ENCODE measurements at regions not wholly inside any gene's neighbourhood (a gene's known extent, or its start where the extent isn't known, plus 50 kb on each side); places are given as distances from the start of the nearest gene placed in this dataset.

DNA sequence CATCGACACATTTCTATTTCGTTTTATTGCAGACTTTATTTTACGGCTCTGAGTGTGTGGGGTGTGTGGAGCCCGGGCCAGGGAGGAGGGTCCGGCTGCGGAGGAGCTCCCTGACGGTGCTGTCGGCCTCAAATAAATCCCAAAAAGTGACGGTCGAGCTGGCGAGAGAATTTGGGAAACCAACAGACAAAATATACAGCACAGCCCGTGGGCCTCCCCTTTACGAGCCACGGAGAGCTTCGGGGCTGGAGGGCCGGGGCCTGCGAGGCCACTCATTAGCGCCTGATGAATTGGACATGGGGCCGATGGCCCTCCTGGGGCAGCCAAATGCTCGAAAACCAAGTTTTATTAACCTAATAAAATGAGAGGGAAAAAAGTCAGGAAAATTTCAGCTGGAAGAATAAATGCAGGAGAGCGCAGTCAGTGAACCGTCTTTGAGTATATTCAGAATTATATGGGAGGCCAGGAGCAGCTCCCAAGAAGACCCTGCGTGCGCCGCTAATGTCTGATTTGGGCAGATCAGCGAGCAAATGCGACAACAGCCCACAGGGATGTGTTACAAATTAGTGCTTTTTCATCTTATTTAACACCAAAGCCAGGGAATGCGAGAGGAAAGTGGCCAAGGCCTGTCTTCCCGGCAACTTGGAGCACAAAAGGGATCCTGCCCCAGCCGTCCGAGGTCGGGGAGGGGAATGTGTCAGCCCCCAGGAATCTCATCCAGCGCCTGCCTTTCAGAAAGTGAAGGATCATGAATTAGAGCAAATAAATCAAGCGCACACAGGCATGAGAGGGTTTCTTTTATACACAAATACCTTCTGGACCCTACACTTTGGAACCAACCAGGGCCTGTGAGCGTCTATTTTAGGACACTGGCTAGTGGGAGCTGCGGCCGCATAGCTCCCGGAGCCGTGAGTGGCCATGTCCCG, 249.1 kb downstream of the C16orf95 start:
- no peak for DNase-seq (ENCODE audit: low read depth)

DNA sequence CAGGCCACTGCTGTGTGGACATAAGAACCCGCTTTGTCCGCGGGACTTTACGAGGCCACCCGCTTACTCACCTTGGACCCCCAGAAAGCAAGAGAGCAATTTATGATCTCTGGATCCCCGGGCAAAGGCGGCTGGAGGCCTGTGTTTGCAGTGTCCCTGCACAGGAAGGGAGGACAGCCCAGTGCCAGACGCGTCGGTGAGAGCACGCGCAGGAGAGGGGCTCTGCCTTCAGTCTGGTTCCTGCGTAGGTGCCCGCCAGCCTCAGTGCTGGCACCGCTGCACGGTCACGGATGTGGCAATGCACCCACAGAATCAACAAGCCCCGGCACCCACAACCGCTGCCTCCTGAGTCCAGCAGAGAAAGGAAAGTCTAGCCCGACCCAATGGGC, 248.4 kb downstream of the C16orf95 start:
- no peak for DNase-seq (ENCODE audit: low read depth)

DNA sequence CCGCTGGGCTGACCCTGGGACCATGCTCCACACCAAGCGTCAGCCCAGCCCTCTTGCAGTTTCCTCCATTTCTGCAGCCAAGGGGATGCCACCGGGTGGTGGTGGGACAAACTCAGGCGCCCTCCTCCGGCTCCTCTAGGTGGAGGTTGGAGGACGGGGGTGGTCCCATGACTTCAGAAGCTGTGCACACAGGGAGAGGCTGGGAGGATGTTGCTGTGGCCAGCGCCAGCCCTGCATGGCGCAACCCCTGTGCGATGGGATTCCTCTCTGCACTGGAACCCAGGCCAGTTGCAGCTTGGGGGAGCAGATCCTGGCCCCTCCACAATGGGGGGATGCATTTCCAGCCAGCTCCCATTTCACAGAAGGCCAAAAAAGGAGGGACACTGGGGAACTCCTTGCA, 246.5 kb downstream of the C16orf95 start:
- DNase-seq (ENCODE audit: low read depth): no peak

DNA sequence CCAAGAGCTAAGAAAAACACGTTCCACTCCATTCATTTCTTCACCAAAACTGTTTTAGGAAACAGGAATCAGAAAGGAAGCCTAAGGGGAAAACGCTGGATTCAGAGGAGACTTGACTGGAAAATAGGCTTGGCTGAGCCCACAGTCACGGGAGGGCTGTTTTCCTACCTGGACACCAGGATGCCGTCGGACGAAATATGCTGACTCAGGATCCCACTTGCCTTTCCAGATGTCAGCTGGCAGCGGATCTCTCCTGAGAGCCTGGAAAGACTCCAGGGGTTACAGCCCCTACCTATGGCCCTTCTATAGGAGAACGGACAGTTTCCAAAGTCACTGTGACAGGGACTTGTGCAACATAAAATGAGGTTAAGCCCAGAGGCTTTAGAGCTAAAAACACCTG, 245.1 kb downstream of the C16orf95 start:
- no peak for DNase-seq (ENCODE audit: low read depth)

DNA sequence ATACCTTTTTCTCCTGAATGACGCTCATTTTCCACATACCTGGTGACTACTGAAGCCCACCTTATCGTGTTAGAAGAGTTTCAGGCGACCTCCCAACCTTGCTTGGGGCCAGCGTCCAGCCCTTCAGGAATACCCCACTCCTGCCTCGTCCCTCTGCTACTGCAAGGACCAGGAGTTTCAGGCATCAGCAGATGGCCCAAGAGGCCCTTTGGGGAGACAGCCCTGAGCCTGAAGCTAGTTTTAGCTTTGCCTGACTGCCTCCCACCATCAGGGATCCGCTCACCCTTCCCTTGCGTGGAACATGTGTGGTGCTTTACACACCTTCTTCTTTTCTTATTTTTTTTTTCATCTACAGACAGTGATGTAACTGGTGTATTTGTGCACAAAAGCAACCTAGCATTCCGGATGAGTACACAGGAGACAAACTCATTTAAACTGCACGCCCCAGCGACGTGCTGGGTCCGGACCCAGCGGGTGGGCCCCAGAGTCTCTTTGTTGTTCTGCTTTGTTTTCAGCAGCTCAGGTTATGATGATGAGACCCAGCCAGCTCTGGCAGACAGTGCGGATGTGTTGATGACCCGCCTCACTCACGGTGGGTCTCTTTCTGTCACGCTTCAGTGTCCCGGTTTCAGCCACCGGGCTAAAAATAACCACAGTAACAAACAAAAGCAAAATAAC, 242.4 kb downstream of the C16orf95 start:
- no peak for DNase-seq (ENCODE audit: low read depth)

DNA sequence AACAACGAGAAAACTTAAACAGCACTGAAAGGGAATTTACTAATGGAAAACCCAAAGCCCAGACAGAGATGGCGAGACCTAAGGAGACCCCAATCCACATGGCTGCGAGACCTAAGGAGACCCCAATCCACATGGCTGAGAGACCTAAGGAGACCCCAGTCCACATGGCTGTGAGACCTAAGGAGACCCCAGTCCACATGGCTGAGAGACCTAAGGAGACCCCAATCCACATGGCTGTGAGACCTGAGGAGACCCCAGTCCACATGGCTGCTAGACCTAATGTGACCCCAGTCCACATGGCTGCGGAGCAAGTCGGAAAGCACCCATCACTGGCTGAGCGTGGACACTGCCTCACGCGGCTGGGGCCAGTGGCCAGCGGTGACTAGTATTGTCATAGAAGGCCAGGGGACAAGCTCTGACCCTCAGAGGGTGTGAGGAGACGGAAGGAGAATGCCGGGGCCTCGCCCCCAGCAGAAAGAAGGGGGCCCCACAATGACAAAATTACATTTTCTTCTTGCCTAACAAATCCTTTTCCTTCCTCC, 241.8 kb downstream of the C16orf95 start:
- DNase-seq (ENCODE audit: low read depth): no peak

DNA sequence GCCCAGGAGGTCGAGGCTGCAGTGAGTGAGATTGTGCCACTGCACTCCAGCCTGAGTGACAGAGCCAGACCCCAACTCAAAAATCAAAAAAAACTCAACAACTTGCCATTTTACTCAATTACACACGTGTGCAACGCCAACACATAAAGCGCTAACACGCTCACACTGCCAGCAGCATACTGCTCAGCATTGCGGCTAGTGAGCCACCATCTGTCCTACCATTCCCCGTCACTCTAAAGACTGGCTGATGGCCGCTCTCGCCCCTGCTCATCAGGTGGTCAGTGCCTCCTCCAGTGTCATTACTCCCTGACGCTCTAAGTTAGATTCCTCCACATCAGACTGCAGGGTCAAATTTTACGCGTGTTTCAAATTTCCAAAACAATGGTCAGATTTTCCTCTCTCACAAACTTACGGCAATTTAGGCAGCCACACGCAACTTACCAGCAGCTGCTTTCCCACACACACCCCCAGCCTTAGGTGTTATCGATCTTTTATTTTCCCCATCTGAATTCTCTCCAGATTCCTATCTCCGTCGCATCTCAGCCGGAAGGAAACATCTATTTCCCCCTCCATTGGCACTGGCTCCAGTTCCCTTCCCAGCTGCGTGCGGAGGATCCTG, 240.8 kb downstream of the C16orf95 start:
- DNase-seq (ENCODE audit: low read depth): no peak

DNA sequence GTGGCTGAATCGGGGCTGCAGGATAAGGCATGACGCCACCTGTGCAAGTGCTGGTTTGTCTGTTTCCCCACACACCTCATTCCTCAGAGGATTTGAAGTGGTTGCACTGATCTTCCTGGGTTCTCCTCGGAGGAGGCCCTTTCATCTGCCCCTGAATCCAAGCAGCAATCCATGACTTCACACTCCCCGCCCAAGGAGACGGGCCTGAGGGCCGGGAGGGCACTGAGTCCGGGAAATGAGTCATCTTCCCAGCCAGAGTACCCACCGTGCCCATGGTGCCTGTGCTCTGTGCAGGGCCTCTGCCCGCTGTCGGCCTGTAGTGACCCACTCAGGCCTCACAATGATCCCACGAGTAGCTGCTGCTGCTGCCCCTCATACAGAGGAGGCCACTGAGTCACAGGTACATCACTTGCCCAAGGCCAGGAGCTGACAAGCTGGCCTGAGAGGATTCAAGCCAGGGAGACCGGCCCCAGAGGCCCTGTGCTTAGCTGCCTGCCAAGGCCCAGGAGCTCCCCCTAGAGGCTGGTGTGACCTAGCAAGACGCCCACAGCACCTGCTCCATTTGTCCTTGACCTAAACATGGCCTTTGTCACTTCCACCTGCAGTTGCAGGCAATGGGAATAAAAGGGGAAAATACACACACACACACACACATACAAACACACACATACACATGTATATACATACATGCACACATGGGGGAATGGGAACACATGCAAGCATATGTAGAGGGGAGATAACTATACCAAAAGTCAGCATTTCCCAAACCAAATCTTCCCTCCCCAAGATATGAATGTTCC, 240.0 kb downstream of the C16orf95 start:
- no peak for DNase-seq (ENCODE audit: low read depth)

DNA sequence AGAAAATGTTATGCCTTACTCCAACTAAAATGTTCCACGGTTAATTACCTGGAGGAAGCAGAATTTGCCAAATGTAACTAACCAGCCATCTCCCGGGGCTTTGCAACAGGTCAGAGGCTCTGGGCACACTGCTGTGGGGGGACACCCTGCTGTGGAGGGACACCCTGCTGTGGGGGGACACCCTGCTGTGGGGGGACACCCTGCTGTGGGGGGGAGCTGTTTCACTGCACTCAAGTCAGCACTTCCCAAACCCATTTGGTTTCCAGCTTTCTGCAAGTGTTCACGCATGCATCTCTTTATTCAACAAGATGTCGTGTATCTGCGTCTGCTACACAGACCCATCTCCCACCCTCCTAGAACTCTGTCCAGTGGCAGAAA, 239.5 kb downstream of the C16orf95 start:
- DNase-seq (ENCODE audit: low read depth): no peak

DNA sequence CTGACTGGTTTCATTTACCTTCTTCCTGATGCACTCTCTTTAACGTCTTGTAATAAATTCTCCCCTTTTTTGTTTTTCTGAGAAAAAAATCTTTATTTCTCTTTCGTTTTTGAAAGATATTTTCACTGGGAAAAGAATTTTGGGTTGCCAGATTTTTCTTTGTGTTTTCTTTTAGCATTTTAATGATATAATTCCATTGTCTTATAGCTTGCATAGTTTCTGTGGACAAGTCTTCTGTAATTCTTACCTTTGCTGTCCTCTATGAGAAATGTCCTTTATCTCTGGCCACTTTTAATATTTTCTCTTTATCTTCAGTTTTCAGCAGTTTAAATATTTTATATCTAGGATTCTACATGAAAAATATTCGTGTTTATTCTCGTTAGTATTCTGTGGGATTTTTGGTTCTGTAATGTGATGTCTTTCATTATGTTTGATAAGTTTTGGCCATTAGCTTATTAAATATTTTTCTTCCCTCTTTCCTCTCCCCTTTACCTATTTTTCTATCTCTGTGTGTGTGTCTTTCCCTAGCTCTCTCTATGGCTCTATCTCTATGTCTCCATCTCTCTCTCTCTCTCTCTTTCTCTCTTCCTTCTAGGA, 236.5 kb downstream of the C16orf95 start:
- no peak for DNase-seq (ENCODE audit: low read depth)

DNA sequence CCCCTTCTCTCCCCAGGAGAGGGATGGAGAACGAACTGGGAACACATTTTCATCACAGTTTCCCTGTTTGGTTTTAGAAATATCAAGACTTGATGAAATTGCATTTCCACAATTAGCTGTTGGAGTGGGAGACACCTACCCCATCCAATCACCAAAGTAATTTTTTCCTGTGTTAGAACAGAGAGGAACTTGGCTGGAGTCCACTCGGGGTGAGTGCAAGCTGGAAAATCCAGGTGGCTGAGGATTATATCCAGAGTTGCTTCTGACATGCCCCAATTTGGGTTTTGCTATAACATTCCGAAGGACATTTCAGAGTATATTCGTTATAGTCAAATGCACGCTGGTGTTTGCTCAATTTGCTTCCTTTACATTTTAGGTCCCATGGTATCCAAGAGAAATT, 231.8 kb downstream of the C16orf95 start:
- DNase-seq (ENCODE audit: low read depth): no peak

DNA sequence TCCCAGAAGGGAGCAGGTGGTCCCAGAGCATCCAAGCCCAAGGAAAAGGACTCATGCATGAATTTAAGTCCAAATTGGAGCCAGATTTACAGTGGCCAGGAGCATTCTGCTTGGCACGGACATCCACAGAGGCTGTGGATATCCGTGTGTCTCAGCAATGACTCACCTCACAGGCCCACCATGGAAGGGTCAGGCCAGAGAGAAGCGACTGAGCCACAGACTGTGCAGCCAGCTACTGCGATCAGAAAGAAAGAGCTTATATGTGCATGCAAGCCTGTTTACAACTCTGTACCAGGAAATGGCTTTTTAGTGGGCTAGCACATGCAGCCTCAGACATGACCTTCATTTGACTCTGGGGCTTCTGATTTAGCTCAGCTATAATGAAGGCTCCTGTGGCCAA, 231.0 kb downstream of the C16orf95 start:
- DNase-seq (ENCODE audit: low read depth): peak; percentile 74

DNA sequence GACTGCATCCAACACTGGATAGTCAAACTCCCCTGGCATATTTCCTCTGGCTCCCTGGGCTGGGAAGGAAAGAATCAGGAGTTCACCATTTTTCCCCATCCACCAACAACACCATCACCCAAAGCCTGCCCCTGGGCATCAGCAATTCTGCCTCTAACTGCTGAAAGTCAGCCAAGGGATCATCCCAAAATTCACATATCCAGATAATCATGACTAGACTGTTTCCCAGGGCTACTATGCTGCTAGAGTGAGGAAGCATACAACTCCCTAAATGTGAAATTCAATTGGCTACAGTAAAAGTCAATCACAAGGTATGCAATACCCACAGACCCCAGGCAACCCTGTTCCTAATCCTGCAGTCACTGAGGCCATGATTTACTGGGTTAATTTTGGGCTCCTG, 230.6 kb downstream of the C16orf95 start:
- DNase-seq (ENCODE audit: low read depth): peak; percentile 74

DNA sequence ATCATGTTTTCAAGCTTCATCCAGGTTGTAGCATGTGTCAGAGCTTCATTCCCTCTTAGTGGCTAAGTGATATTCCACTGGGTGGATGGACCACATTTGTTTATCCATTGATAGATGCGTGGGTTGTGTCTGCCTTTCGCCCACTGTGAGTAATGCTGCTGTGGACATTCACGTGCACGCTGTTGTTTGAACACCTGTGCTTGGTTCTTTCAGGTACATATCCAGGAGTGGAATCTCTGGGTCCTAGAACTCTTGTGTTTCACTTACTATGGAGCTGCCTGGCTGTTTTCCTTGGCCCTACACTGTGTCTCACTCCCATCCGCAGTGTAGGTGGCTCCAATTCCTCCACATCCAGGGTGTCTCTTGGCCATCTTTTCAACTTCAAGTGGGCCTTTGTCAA, 224.2 kb downstream of the C16orf95 start:
- DNase-seq (ENCODE audit: low read depth): no peak

DNA sequence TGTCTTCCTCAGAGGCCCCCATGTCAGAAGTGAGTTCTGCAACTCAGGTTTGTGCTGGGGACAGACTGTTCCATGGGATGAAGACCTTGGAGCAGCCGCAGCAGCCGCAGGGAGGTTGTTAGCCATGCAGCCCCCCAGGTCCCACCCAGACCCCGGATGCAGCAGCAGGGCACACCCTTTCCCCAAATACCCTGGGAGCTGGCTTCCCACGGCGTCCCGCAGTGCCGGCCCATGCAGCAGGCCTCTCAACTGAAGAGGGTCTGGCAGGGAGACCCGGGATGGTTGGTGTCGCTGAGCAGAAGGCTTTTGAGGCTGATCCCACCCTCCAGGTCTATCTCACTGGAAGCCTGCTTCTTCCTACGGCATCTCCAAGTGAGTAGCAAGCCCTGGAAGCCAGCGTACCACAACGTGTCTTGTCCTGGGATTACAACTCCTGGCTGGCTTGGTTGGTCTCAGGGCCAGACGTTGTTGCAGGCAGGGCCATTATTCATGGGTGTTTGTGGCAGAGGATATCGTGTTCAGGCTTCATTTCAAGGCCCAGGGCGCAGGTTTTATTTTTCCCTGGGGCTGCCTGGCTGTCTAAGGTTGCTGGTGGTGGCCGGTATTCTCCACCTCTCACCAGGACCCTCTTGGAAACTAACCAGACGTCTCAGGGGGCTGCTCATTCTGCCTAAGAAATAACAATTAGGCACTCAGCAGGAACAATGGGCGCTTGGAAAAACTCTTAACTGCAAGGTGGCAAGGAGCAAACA, 223.2 kb downstream of the C16orf95 start:
- DNase-seq (ENCODE audit: low read depth): no peak

DNA sequence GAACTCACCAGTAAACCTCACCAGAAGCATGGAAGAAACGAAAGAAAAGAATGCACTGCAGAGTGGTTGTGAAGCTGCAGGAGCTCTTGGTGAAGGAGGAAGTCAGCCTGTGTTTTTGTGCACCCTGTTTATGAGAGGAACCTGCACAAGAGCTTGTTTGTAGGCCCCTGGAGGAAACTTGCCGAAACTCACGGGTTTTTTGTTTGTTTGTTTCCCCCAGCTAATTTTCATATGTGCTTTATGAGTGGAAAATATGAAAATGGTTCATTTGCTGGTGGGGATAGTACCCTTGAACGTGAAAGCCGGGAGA, 222.7 kb downstream of the C16orf95 start:
- no peak for DNase-seq (ENCODE audit: low read depth)

DNA sequence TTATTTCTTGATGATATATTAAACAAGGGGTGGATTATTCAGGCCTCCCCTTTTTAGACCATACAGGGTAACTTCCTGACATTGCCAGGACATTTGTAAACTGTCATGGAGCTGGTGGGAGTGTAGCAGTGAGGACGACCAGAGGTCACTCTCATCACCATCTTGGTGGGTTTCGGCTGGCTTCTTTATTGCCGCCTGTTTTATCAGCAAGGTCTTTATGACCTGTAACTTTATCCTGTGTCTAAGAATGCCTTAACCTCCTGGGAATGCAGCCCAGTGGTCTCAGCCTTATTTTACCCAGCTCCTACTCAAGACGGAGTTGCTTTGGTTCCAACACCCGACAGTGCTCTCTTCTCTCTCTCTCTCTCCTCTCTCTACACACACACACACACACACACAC, 221.9 kb downstream of the C16orf95 start:
- DNase-seq (ENCODE audit: low read depth): no peak

DNA sequence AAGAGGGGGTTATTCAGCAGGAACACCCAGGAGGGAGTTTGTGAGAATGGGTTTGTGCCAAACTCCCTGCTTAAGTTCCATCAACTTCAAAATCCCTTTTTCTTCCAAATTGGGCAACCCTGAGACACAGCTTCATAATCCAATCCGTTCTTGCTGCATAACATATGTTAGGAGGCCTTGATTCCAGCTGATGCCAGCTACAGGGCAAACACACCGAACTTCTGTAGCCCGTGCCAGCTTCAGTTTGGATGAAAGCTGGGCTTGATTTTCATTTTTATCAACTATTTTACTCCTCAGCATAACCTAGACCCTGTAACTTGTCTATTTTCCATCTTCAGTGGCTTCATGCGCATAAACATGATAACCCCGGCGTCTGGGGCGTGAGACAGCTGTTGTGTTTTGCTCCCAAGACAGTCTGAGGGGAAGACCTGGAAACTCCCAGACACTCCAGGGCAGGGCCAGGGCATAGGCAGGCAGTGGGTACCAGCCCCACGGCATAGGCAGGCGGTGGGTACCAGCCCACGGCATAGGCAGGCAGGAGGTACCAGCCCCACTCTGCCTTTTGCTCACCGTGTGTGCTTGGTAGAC, 220.4 kb downstream of the C16orf95 start:
- DNase-seq (ENCODE audit: low read depth): no peak

DNA sequence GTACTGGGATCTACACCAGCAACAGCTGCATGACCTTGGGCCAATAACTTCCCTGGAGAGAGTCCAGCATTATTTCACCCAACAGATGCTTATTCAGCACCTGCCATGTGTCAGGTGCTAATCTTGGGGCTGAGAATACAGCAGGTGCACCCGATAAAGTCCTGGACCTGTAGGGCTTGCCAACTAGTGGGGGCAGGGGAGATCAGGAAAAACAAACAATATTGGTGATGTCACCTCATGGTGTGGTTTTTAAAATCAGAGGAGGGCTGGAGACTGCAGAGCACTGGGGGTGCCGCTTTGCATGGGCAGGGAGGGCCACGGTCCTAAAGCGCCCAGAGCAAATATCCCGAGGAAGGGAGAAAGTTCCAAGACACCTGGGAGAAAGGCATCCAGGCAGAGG, 218.8 kb downstream of the C16orf95 start:
- DNase-seq (ENCODE audit: low read depth): no peak

DNA sequence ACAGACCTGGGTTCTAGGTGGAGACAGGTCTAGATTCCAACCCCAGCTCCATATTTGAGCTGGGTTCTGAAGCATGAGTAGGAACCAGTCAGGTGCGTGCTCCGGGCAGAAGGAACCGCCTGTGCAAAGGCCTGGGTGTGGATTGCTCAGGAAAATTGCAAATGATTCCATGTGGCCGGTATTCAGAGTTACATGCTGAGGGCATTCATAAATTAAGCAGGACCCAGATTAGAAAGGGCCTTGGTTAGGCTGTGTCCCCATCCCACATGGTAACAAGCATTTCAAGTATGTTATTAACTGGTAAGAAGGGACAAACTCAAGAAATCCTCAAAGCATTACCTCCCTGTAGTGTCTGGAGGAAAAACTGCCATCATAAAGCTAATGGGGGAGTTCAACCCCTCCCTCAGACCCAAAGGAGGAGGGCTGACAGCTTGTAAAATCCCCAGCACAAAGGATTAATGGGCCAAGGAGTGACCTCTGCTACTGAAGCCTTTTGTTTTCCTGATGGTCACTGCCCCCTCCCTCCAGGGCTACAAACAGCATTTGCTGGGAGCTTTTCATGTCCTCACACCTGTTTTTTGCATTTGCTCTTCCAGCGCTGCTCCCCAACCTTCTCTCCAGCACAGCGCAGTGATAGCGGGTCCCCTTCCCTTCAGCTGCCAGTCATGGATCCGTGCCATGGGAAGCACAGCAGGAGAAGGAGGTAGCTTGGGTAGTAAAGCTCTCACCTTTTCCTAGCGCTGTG, 218.0 kb downstream of the C16orf95 start:
- DNase-seq (ENCODE audit: low read depth): no peak

Measured in stromal cell of bone marrow (primary cell).